Transverse colon (tissue), 3 donors: ENCODE measurements at regions not wholly inside any gene's neighbourhood (a gene's known extent, or its start where the extent isn't known, plus 50 kb on each side); places are given as distances from the start of the nearest gene placed in this dataset.

Experiments
- CTCF ChIP-seq, 5 experiments: fragments of 200-600 bp in 3 of 5; fragments of 450-650 bp in 2 of 5; sonication (generic) in 3 of 5; IDR thresholded peaks; 1 replicate in 2 of 5; 2 replicates in 3 of 5; pipeline ENCODE4 v1.5.1; 2016 to 2017; ENCODE audit warnings: antibody characterized with exemption in 5 of 5, inconsistent platforms in 3 of 5, mild to moderate bottlenecking in 2 of 5, moderate library complexity in 1 of 5
- POLR2A ChIP-seq: fragments of 450-650 bp; IDR thresholded peaks from one replicate; pipeline ENCODE4 v1.6.1; 2016; ENCODE audit warnings: antibody characterized with exemption, mild to moderate bottlenecking, moderate library complexity

GRCh38 chr4:15233264-15233597 lies 194.6 kb upstream of the C1QTNF7 start:
- no peak for TF ChIP-seq CTCF (IDR thresholded peaks at IDR 0.05)
- TF ChIP-seq POLR2A: no peak
